ENCODE measurements at regions not wholly inside any gene's neighbourhood (a gene's known extent, or its start where the extent isn't known, plus 50 kb on each side); places are given as distances from the start of the nearest gene placed in this dataset.

DNA sequence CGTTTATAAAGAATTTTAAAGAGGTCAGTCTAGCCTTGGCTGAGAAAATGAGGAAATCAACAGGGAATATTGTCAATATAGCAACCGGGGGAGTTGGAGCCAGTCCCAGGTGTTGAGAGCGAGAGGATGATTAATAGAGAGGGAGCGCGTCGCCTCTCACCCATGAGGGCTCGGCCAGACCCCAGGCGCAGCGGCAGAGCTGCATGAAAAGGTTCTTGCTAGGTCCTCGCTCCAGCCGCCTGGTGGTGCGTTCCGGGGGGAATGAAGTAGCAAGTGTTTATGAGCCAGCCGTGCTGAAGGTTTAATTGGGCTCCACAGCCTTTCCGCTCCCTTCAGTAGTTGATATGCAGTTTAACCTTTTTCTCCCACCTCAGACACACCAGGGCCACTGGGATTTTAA is 167.3 kb upstream of the IRX1 start:
- no peak for TF ChIP-seq CTCF (IDR thresholded peaks at IDR 0.05)
- TF ChIP-seq POLR2A (IDR thresholded peaks at IDR 0.05) = no peak
